Prostate gland (tissue), 2 donors: ENCODE measurements at regions not wholly inside any gene's neighbourhood (a gene's known extent, or its start where the extent isn't known, plus 50 kb on each side); places are given as distances from the start of the nearest gene placed in this dataset.

Experiments
- CTCF ChIP-seq, 4 experiments: fragments of 200-600 bp in 2 of 4; fragments of 450-650 bp in 2 of 4; sonication (generic) in 2 of 4; IDR thresholded peaks; 1 replicate in 3 of 4; 2 replicates in 1 of 4; pipeline ENCODE4 v1.5.1; 2016 to 2019; ENCODE audit warnings: antibody characterized with exemption in 4 of 4, mild to moderate bottlenecking in 2 of 4, moderate library complexity in 2 of 4
- POLR2A ChIP-seq: fragments of 450-650 bp; IDR thresholded peaks from one replicate; pipeline ENCODE4 v1.6.1; 2016; ENCODE audit warnings: antibody characterized with exemption, mild to moderate bottlenecking

- no peak for TF ChIP-seq CTCF (IDR thresholded peaks at IDR 0.05)
- no peak for TF ChIP-seq POLR2A
Observed at GRCh38 chr21:22575165-22575584, 1577.0 kb downstream of the NCAM2 start.
